Thymus (tissue), 11 donors: ENCODE measurements at regions not wholly inside any gene's neighbourhood (a gene's known extent, or its start where the extent isn't known, plus 50 kb on each side); places are given as distances from the start of the nearest gene placed in this dataset.

Experiments
- DNase-seq, 9 donors: peaks; one replicate each; pipeline ENCODE4 v3.0.0-alpha.2; 2013; ENCODE audit warnings: low spot score in 9 of 9, low read depth in 6 of 9, missing footprints in 1 of 9
- H3K27ac ChIP-seq, 2 donors: one replicate each; pipeline ENCODE4 v1.5.1; 2013; ENCODE audit warnings: control low read depth in 1 of 2, low read depth in 1 of 2, low read length in 1 of 2, mild to moderate bottlenecking in 1 of 2, moderate library complexity in 1 of 2
- H3K27me3 ChIP-seq, 2 donors: one replicate each; pipeline ENCODE4 v1.5.1; 2013; ENCODE audit warnings: low read length in 1 of 2; ENCODE audit not compliant: control insufficient read depth in 2 of 2, insufficient read depth in 1 of 2
- H3K36me3 ChIP-seq, 2 donors: one replicate each; pipeline ENCODE4 v1.5.1; 2013; ENCODE audit warnings: low read length in 1 of 2, mild to moderate bottlenecking in 1 of 2, moderate library complexity in 1 of 2; ENCODE audit not compliant: control insufficient read depth in 2 of 2, insufficient read depth in 2 of 2
- H3K4me1 ChIP-seq, 2 donors: one replicate each; pipeline ENCODE4 v1.5.1; 2013; ENCODE audit warnings: low read length in 2 of 2; ENCODE audit not compliant: control insufficient read depth in 2 of 2, insufficient read depth in 2 of 2
- H3K4me3 ChIP-seq, 2 donors: one replicate each; pipeline ENCODE4 v1.5.1; 2013; ENCODE audit warnings: low read length in 2 of 2, control low read depth in 1 of 2, mild to moderate bottlenecking in 1 of 2
- H3K9me3 ChIP-seq, 2 donors: one replicate each; pipeline ENCODE4 v1.5.1; 2013; ENCODE audit warnings: low read length in 1 of 2, mild to moderate bottlenecking in 1 of 2; ENCODE audit not compliant: control insufficient read depth in 2 of 2, insufficient read depth in 1 of 2
- WGBS: extraction: QIAGEN DNeasy Blood & Tissue Kit; methylation state at CpG from one replicate; pipeline ENCODE4 v1.1.7; 2013; 5-methylcytosine and 5-hydroxymethylcytosine counted together
- donor health status: healthy.

DNA sequence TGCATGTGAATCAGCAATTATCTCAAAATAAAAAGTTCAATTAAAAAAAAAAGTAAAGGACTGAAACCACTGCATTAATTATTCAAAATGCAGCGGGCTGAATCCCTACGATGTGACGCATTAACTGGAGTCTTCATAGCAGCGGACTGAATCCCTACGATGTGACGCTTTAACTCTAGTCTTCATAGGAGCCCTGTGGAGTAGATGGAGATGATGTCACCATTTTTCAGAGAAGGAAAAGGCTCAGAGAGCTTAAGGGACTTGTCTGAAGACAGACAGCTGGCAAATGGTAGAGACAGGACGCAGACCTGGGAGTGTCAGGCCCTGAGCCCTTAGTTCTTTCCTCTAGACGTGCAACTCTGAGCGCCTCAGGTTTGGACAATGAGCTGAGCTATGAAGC, 168.0 kb upstream of the MYL2 start:
- Histone ChIP-seq H3K36me3 (no peaks in the 10 kb centered on the region), H3K9me3 (no peaks in the 10 kb centered on the region), H3K4me1 (peaks cover 4 to 14% of the 10 kb centered on the region in 2 donors), H3K27ac (no peak overlapping the region), H3K4me3 (no peak overlapping the region), H3K27me3 (no peaks in the 10 kb centered on the region)
- DNase-seq: no peak
- WGBS: 97% methylated on average over 9 of the region's 9 CpGs

DNA sequence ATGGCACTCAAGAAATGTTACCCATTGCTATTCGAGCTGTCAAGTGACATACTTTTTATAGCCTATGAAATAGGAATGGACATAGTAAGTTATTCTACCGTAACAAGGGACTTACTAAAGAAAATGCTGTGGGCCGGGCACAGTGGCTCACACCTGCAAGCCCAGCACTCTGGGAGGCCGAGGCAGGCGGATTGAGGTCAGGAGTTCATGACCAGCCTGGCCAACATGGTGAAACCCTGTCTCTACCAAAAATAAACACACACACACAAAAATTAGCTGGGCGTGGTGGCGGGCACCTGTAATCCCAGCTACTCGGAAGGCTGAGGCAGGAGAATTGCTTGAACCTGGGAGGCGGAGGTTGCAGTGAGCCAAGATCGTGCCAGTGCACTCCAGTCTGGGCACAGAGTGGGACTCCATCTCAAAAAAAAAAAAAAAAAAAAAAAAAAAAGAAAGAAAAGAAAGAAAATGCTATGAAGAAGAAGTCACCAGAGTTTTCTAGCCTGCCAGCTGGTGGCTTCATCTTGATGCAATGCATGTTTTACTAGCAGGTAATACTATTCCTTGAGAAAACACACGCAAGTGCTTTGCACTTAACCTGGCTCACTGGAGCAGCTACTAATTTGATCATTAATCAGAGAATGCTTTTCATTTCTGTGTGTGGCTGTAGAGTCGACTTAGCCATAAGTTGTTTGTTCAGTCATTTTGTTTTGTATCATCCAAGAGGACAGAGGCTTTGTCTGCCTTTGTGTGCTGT, 166.7 kb upstream of the MYL2 start:
- H3K27me3 ChIP-seq: peaks cover 0 to 4% of the 10 kb centered on the region in 2 donors
- no peak for DNase-seq
- 95% methylated on average over 12 of the region's 12 CpGs for WGBS

DNA sequence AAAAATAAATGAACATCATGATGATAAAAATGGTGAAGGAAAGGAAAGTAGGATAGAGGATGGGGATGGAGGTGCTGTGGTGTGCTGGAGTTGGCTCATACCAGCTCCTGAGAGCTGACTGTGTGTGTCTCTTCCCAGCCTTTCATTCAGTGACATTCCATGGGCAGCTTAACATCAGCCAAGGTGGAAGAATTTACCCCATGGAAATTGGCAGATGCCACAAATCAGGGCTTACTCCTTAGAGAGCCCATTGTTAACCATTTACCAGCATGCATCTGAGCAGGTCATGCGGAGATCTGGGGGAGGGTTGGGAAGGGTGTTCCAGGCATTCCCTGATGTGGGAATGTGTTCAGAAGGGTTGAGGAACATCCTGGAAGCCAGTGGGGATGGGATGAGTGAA, 164.7 kb upstream of the MYL2 start:
- H3K4me1 ChIP-seq: no peaks in the 10 kb centered on the region
- H3K9me3 ChIP-seq: no peaks in the 10 kb centered on the region
- DNase-seq: no peak
- H3K36me3 ChIP-seq: no peaks in the 10 kb centered on the region
- WGBS: 98% methylated on average over 1 of the region's 1 CpG
- H3K4me3 ChIP-seq: no peak overlapping the region
- peaks cover 0 to 4% of the 10 kb centered on the region in 2 donors for H3K27me3 ChIP-seq
- no peak overlapping the region for H3K27ac ChIP-seq

More for the DNA sequence above, 166.7 kb upstream of the MYL2 start:
- Histone ChIP-seq H3K4me1 (peaks cover 0 to 1% of the 10 kb centered on the region in 2 donors), H3K27ac (no peak overlapping the region), H3K9me3 (no peaks in the 10 kb centered on the region), H3K4me3 (no peak overlapping the region), H3K36me3 (no peaks in the 10 kb centered on the region)

DNA sequence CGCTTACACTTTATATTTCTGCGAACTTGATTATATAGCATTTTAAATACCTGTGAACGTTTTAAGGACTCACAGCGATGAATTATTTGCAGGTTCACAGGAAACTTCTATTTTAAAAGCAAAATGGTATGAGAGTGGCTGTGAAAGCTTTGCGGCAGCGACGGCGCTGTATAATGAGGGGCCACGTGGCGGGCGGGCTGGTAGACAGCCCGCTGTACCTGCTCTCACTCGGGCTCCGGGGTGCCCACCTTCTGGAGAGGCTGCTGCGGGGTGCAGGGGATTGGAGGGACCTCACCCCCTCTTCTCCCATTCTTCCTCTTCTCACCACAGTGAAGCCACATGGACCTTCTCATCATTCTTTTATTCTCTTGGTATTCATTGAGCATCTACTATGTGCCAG, 164.2 kb upstream of the MYL2 start:
- Histone ChIP-seq H3K4me1 (no peaks in the 10 kb centered on the region), H3K36me3 (no peaks in the 10 kb centered on the region), H3K27ac (no peak overlapping the region), H3K27me3 (peaks cover 0 to 4% of the 10 kb centered on the region in 2 donors), H3K4me3 (no peak overlapping the region), H3K9me3 (no peaks in the 10 kb centered on the region)
- WGBS: 97% methylated on average over 15 of the region's 15 CpGs
- no peak for DNase-seq

DNA sequence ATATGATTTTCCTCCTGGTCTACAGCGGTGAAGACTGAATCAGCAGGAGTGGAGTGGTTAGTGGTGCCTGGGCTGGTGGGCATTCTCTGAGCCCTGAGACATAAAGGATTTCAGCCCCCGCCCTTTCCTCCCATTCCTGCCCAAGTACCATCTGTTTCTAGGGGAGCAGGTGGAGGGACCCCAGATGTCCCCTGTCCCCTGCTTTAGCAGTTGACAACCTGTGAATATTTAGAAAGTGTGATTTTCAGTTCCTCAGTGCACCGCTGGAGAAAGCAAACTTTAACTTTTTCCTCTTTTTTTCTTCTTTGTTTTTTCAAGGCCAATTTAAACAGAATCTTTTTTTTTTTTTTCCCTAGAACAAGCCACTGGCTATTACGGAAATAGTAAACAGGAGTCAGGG, 163.8 kb upstream of the MYL2 start:
- 90% methylated on average over 4 of the region's 4 CpGs for WGBS
- Histone ChIP-seq H3K27me3 (peaks cover 0 to 4% of the 10 kb centered on the region in 2 donors), H3K27ac (no peak overlapping the region), H3K4me1 (no peaks in the 10 kb centered on the region), H3K9me3 (no peaks in the 10 kb centered on the region), H3K4me3 (no peak overlapping the region), H3K36me3 (no peaks in the 10 kb centered on the region)
- DNase-seq: no peak

DNA sequence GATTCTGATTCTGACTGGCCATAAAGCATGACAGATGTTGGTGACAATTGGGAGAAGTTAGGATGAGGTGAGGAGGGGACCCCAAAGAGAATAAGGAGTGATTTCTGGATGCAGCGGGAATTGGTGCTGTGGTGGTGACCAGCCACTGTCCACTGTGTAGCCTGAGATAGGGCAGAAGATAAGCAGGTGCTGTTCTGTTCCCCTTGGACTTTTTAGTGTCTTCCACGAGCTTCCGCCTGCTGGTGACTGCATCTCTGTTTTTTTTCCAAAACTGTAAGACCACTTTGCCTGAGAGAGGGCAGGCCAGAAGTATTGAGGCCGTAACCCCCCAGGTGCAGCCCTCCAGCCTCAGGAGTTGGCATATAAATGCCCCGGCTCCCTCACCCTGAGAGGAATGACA, 161.2 kb upstream of the MYL2 start:
- 91% methylated on average over 5 of the region's 5 CpGs for WGBS
- peaks cover 0 to 4% of the 10 kb centered on the region in 2 donors for H3K27me3 ChIP-seq
- DNase-seq: no peak
- H3K36me3 ChIP-seq: no peaks in the 10 kb centered on the region
- no peaks in the 10 kb centered on the region for H3K4me1 ChIP-seq
- no peak overlapping the region for H3K4me3 ChIP-seq
- H3K9me3 ChIP-seq: no peaks in the 10 kb centered on the region
- no peak overlapping the region for H3K27ac ChIP-seq

DNA sequence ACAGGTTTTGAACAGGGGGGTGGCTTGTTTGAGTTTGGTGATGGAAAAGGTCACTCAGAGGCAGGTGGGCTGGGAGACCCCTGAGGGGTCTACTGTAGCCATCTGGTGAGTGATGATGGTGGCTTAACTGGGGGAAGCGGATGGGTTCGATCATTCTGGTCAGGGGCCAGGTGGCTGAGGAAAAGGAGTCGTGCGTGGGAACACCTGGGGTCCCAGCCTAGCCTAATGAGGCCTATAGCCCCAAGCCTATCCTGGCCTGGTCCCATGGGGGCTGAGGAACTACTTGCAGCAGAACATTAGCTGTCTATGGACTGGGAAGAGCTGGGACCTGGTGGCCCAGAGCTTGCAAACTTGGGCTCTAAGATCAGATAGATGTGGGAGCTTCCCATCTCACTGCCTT, 158.4 kb upstream of the MYL2 start:
- WGBS: 96% methylated on average over 4 of the region's 4 CpGs
- Histone ChIP-seq H3K27ac (no peak overlapping the region), H3K27me3 (peaks cover 0 to 4% of the 10 kb centered on the region in 2 donors), H3K4me3 (no peak overlapping the region), H3K36me3 (no peaks in the 10 kb centered on the region), H3K9me3 (no peaks in the 10 kb centered on the region), H3K4me1 (peaks cover 0 to 15% of the 10 kb centered on the region in 2 donors)
- no peak for DNase-seq

DNA sequence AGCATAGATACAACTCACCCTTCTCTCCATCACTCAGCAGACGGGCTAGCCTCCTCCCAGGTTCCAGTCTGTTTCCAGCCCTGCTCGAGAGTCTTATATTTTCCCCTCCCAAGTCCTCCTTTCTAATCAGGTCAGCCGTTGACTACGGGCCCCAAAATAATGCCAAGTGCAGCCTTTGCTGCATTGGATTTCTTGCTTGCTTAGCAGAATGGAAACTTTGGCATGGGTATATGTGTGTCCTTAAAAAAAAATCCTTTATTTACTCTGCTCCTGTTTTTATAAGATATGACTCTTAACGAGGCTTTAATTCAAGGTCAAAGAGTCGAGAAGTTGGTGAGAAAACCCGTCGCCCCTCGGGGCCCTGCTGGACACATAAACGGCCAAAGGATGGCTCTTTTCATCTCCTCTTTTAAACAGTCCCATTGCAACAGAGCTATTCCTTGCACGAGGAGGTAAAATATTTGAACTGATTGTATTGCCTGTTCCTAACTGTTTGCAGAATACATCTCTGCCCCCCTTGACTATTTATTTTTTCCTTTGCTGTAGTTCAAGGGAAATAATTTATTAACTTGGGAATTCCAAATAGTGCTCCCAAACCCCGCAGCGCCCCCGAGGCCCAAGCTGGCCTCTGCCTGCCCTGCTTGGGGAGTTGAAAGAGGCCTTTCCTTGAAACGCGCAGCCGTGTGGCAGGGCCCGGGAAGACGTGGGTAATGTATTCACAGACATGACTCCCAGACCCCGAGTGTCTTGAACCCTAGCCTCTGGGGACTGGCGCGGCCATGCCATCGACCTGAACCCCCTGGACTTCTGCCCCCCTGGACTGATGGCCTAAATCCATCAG, 156.5 kb upstream of the MYL2 start:
- no peaks in the 10 kb centered on the region for H3K9me3 ChIP-seq
- no peaks in the 10 kb centered on the region for H3K27me3 ChIP-seq
- H3K27ac ChIP-seq: no peak overlapping the region
- 93% methylated on average over 23 of the region's 23 CpGs for WGBS
- peaks cover 4 to 31% of the 10 kb centered on the region in 2 donors for H3K4me1 ChIP-seq
- H3K36me3 ChIP-seq: no peaks in the 10 kb centered on the region
- no peak overlapping the region for H3K4me3 ChIP-seq
- no peak for DNase-seq

DNA sequence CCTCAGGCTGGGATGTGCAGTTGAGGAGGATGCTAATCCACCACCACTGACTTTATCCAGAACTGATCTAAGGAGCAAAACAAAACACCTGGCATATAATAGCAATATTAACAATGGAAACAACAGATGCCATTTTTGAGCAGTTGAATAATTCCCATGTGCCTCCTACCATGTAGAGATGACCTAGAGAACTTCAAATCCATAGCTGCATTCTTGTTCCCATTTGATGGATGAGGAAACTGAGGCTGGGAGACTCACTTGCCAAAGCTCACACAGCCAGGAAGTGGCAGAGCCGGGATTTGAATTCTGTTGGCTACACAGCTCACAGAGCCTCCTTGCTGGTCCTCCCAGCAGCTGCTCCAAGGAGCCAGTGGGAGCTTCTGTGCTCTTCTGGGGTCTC, 155.8 kb upstream of the MYL2 start:
- no peaks in the 10 kb centered on the region for H3K27me3 ChIP-seq
- peaks cover 4 to 31% of the 10 kb centered on the region in 2 donors for H3K4me1 ChIP-seq
- H3K9me3 ChIP-seq: no peaks in the 10 kb centered on the region
- H3K4me3 ChIP-seq: no peak overlapping the region
- no peaks in the 10 kb centered on the region for H3K36me3 ChIP-seq
- WGBS: 98% methylated on average over 1 of the region's 1 CpG
- no peak for DNase-seq
- no peak overlapping the region for H3K27ac ChIP-seq
